Ishikawa (cell line): ENCODE measurements at regions not wholly inside any gene's neighbourhood (a gene's known extent, or its start where the extent isn't known, plus 50 kb on each side); places are given as distances from the start of the nearest gene placed in this dataset.

Source experiments
- EP300 ChIP-seq: IDR thresholded peaks from 2 replicates; pipeline ENCODE4 v1.6.1; 2012; ENCODE audit warnings: borderline replicate concordance
- TAF1 ChIP-seq: IDR thresholded peaks from 2 replicates; pipeline ENCODE4 v1.6.1; 2012; ENCODE audit warnings: low read depth, mild to moderate bottlenecking
- YY1 ChIP-seq: IDR thresholded peaks from 2 replicates; pipeline ENCODE4 v1.6.1; 2012; ENCODE audit warnings: low read depth
- TF ChIP-seq, protein P1 (sequence below): IDR thresholded peaks from 2 replicates; pipeline ENCODE4 v1.6.1; 2012

DNA sequence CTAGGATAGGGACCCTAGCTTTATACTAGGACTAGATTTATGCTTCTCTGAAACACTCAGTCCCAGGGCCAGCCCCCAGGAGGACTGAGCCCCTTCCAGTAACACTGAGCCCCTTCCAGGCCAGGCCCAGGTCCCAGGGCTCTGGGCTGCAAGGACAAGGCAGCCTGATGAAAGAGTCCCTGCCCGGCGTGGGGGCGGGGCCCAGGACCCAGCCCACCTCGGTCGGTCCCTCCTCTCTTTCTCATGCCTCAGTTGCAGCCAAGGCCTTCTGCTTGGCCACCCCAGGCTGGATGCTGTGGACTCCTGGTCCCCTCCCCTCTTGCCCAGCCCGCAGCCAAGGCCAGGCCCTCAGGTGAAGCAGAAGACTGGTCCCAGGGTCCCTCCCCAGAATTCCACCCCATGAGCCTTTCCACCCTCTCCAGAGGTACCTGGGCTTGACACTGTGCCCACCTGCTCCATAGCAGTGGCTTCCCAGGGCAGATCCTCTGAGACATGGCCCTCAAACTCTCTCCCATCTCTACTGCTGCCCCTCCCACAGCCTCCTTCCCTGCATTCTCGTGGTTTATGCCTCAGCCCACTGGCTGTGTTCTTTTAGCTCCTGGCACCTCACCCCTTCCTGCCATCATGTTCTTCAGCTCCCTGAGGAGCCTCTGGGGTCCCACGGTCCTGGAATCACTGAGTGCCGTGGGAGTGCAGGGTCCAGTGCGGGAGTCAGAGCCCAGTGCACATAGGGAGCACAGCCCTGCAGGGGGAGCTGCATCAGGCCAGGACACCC is 53.6 kb upstream of the C1QTNF9B start:
- TF ChIP-seq, protein P1, sequence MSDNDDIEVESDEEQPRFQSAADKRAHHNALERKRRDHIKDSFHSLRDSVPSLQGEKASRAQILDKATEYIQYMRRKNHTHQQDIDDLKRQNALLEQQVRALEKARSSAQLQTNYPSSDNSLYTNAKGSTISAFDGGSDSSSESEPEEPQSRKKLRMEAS = no peak
- no peak for TF ChIP-seq TAF1
- TF ChIP-seq EP300 = no peak
- TF ChIP-seq YY1 = no peak
